Fibroblast of villous mesenchyme (primary cell): ENCODE measurements at regions not wholly inside any gene's neighbourhood (a gene's known extent, or its start where the extent isn't known, plus 50 kb on each side); places are given as distances from the start of the nearest gene placed in this dataset.

ENCODE experiments used
- DNase-seq: peaks from one replicate; pipeline ENCODE4 v3.0.0-alpha.2; 2010; ENCODE audit warnings: low read depth
- H3K4me3 ChIP-seq: 2 replicates; pipeline ENCODE4 v1.5.1; 2011; ENCODE audit warnings: low read depth, mild to moderate bottlenecking, low read length
- CTCF ChIP-seq: IDR thresholded peaks from 2 replicates; pipeline ENCODE4 v1.5.1; 2012; ENCODE audit warnings: low read depth, mild to moderate bottlenecking, low read length; ENCODE audit not compliant: insufficient read depth

- TF ChIP-seq CTCF, result no peak
- H3K4me3 ChIP-seq, result no peak overlapping the region
- DNase-seq, result no peak
Observed at GRCh38 chr10:44056967-44057805, 327.7 kb downstream of the CXCL12 start.

DNA sequence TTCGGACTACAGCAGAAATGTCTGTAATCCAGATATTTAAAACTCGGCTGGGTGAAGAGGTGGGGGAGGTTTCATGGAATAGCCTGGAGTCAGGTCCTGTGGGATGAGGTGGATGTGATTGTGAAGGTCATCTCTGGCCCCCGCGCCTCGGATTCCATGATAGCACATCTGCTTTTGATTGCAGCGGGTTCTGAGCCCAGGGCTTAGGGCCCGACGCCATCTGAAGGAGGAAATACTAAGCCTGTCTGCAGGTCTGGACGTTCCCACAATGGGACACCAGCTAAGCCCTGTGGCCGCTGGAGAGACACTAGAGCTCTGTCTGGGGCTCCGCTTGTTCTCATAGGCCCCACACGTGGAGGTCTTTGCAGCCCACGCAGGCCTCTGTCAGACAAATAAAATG lies 328.7 kb downstream of the CXCL12 start:
- no peak overlapping the region for H3K4me3 ChIP-seq
- no peak for TF ChIP-seq CTCF
- no peak for DNase-seq

DNA sequence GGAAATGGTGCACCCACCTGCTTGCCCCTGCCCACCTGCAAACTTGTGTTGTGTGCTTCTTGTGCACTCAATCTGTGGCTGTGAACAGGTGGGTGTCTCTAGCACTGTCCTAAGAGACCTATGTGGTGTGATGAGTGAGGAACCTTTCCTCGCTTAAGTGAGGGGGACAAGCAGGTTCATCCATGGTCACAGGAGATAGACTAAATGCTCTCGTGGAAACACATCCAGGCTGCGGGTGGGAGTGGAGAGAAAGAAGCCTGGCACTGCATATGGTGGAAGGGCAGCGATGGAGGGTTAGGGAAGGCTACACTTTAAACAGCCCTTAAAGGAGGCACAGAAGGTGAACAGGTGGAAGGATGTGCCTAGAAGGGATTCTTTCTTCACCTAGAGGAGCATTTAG lies 330.9 kb downstream of the CXCL12 start:
- TF ChIP-seq CTCF, result no peak
- no peak for DNase-seq
- no peak overlapping the region for H3K4me3 ChIP-seq

DNA sequence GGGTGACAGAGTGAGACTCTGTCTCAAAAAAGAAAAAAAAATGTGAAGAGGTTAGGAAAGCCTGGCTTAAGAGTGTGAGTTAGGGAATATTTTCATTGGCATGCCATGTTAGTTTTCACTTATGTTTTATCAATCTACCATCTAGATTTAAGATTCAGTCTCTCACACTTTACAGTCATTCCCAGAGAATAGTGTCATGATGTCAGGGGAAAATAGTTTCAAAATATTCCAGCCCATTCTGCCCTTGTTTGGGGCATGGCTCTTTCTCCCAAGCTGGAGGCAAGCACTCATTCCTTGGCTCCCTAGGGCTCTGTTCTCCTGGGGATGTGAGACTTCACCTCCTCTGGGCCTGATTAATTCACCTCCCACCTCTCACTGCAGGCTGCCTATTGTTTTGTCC lies 331.5 kb downstream of the CXCL12 start:
- TF ChIP-seq CTCF, result no peak
- H3K4me3 ChIP-seq, result no peak overlapping the region
- DNase-seq, result no peak

DNA sequence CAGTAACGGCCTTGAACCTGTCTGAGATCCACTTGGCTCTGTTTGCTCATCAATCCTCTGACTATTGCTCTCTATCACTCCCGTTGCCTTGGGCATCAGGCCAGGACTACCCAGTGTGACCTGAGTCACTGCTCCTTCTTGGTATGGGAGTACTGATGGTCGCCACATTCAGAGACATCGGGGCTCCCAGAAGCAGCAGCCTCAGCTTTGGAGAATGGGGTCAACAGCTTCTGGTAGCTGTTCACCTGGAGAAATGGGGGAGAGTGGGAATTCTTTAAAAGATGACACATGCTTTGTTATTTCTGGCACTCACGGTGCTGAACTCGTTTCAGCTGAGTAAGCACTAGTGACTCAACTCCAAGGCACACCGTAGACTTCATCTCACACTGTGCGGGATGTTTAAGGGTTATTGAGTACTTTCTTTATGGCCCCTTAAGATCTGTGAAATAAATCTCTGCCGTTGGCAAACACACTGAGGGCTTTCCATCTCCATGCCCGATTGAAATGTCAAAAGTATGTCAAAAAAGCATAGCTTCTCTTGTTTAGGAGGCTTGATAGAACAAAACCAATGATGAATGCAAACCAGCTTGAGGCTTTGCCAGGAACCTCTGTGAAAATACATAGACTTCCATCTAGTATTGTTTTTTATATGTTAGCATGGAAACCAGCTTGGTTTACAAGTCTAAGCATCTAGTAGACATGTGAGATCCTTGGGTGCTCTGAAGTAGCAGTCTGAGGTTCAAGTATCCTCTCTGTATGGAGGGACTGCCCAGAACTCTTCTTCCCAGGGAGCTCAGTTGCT lies 333.1 kb downstream of the CXCL12 start:
- no peak for DNase-seq
- no peak overlapping the region for H3K4me3 ChIP-seq
- no peak for TF ChIP-seq CTCF

DNA sequence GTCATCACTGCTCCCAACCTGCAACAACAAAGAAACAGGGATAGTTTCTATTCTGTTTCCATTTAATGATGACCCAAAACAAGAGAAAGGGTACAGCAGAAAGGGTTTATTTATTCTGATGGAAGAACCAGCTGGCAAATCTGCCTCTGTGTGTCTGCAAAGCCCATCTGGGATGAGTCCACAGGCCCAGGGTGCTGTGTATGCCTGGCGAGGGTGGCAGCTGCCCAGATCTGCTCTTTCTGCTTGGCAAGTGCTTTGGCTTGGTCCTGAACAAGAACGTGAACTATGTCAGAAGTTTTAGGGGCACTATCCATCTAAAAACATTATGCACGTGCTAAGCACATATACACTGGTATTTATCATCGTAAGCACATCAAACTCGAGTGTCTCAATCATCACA lies 333.8 kb downstream of the CXCL12 start:
- TF ChIP-seq CTCF, result no peak
- H3K4me3 ChIP-seq, result no peak overlapping the region
- no peak for DNase-seq
